ENCODE measurements at regions not wholly inside any gene's neighbourhood (a gene's known extent, or its start where the extent isn't known, plus 50 kb on each side); places are given as distances from the start of the nearest gene placed in this dataset.
A peak's percentile ranks its signal among the peaks of the same experiment; 100 is the strongest.

DNA sequence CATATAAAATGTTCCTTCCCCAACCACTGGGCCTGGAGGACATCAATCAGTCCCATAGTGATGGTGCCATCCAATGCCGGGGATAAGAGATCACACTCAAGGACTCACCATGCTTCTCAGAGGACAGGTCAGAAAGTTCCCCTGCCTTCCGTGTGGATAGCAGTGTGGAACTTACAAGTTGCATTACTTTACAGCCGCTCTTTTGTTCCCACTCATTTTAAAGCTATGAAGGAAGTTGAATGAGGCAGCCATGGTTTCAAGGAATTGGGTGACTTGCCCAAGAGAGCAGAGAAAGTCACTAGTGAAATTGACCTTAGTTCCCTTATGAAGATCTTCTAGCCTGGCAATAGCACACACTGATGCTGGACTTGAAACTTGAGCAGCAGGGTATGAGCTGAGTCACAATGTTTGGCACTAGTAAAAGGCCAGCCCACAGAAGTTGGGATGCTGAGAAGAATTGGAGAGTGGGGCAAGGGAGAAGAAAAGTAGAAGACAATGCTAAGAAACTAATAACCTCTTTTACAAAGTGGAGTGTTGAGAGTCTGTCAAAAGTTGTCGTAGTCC lies 78.7 kb downstream of the CXCL12 start:
- Histone ChIP-seq H3K4me1 (peaks cover 0 to 33% (median 5%) of the 10 kb centered on the region in 3 donors), H3K27ac (no peak overlapping the region), H3K27me3 (no peaks in the 10 kb centered on the region), H3K4me3 (no peak overlapping the region), H3K9me3 (no peaks in the 10 kb centered on the region), H3K36me3 (no peaks in the 10 kb centered on the region)
- no peak for ATAC-seq
- TF ChIP-seq EP300 (IDR thresholded peaks at IDR 0.05) (no peak), POLR2AphosphoS5 (IDR thresholded peaks at IDR 0.05) (peak; percentile 36), POLR2A (IDR thresholded peaks at IDR 0.05) (no peak)
- TF ChIP-seq, protein P1, sequence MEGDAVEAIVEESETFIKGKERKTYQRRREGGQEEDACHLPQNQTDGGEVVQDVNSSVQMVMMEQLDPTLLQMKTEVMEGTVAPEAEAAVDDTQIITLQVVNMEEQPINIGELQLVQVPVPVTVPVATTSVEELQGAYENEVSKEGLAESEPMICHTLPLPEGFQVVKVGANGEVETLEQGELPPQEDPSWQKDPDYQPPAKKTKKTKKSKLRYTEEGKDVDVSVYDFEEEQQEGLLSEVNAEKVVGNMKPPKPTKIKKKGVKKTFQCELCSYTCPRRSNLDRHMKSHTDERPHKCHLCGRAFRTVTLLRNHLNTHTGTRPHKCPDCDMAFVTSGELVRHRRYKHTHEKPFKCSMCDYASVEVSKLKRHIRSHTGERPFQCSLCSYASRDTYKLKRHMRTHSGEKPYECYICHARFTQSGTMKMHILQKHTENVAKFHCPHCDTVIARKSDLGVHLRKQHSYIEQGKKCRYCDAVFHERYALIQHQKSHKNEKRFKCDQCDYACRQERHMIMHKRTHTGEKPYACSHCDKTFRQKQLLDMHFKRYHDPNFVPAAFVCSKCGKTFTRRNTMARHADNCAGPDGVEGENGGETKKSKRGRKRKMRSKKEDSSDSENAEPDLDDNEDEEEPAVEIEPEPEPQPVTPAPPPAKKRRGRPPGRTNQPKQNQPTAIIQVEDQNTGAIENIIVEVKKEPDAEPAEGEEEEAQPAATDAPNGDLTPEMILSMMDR (IDR thresholded peaks at IDR 0.05) = no peak
- WGBS, 2 donors (ENCODE audit: low coverage in 1 of 2) = 47 to 48% methylated on average over 3 to 4 of the region's 4 CpGs

DNA sequence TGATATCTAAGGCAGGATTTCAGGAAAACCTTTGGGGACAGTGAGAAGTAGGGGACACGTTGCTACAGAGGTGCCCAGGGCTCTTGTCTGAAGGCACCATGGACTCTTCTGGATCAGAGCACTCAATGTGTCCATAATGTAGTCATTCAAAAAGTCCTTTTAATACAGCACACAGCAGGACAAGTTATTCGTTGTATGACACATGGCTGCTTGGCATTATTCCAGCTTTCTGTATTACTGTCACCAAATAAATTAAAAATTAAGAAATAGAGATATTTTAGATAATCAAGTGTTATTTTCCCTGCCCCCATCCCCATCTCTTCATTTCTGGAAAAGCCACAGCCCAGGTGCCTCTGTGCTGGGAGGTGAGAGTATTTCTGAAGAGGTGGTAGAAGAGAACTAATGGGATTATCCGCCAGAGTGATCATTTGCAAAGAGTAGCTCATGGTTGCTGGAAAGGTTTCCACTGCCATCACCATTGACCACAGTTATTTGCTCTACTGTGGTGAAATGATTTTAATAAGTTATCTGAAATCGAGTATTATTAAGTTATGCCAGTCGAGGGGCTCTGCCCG lies 83.0 kb downstream of the CXCL12 start:
- no peaks in the 10 kb centered on the region for H3K9me3 ChIP-seq
- TF ChIP-seq EP300 (IDR thresholded peaks at IDR 0.05) (no peak), POLR2A (IDR thresholded peaks at IDR 0.05) (no peak), POLR2AphosphoS5 (IDR thresholded peaks at IDR 0.05) (no peak)
- TF ChIP-seq, protein P1 (IDR thresholded peaks at IDR 0.05) = no peak
- ATAC-seq = no peak
- H3K27me3 ChIP-seq = no peaks in the 10 kb centered on the region
- H3K27ac ChIP-seq = no peak overlapping the region
- WGBS, 2 donors (ENCODE audit: low coverage in 1 of 2) = 70 to 71% methylated on average over 6 of the region's 6 CpGs
- H3K4me1 ChIP-seq = peaks cover 0 to 10% (median 0%) of the 10 kb centered on the region in 3 donors
- H3K36me3 ChIP-seq = no peaks in the 10 kb centered on the region
- H3K4me3 ChIP-seq = no peak overlapping the region

DNA sequence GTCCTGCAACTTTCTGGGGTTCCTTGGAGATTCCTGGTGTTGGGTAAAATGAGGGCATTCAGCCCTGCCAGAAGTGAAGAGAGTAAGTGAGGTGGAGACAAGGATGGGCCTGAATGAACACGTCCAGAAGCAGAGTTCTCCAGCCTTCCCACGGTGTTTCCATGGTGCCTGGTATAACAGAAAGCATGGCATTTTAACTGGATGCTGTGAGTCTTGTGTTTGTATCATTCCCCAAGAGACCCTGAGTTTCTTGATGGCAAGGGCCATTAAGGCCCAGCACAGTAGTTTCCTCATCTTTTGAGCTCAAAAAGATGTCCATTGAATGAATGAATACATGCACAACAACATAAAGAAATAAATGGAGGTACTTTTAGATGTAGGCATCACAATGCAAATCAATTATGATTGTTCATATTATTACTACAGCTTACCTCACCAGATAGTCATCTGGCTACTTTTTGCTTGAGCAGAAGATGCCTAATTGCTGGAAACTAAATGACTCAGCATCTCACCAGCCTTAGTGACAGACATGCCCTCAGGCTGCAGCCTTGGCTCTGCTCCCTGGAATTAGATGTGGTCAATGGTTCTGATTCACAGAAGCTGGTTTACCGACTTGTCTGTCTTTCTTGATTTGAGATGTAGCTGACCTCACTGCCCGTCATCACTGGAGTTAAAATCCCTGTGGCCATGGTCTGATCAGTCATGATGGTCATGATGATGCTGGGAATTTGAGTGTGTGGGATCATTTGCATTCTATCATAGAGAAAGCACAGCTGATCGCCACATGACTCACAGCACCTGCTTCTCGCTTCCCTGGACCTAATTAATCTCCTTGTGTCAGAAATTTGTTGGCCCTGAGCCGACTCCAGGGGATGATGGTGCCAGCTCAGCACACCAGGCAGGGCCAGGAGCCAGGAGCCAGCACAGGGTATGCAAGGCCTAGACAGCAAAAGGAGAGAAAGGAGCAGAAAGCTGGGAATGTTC lies 83.9 kb downstream of the CXCL12 start:
- no peak for ATAC-seq
- no peaks in the 10 kb centered on the region for H3K9me3 ChIP-seq
- no peaks in the 10 kb centered on the region for H3K27me3 ChIP-seq
- H3K4me1 ChIP-seq = peaks cover 0 to 10% (median 0%) of the 10 kb centered on the region in 3 donors
- no peak overlapping the region for H3K27ac ChIP-seq
- H3K4me3 ChIP-seq = no peak overlapping the region
- 62 to 87% methylated on average over 3 to 5 of the region's 7 CpGs for WGBS, 2 donors (ENCODE audit: low coverage in 1 of 2)
- H3K36me3 ChIP-seq = no peaks in the 10 kb centered on the region
- TF ChIP-seq POLR2AphosphoS5 (IDR thresholded peaks at IDR 0.05) = peak; percentile 63
- TF ChIP-seq EP300 (IDR thresholded peaks at IDR 0.05) = no peak

DNA sequence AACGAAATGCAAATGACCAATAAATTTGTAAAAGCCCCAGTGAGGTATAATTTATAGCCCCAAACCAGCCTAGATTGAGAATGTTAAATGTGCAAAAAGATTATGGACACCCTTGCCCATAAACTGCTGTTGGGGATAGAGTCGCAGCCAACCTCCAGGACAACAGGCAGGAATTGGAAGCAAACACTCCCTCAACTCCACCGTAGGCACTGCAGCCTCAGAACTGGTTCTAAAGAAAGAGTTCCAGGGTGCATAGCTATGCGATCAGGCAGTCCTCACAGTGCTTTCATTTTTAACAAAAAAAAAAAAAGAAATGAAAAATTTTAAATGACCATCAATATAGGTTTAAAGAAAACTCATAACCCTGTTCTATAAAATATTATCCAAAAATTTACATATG lies 86.2 kb downstream of the CXCL12 start:
- Histone ChIP-seq H3K36me3 (no peaks in the 10 kb centered on the region), H3K4me3 (no peak overlapping the region), H3K9me3 (no peaks in the 10 kb centered on the region), H3K27me3 (no peaks in the 10 kb centered on the region), H3K27ac (no peak overlapping the region), H3K4me1 (peaks cover 0 to 32% (median 6%) of the 10 kb centered on the region in 3 donors)
- no peak for ATAC-seq
- TF ChIP-seq, protein P1 (IDR thresholded peaks at IDR 0.05) = no peak
- no peak for TF ChIP-seq POLR2A (IDR thresholded peaks at IDR 0.05)
- TF ChIP-seq EP300 (IDR thresholded peaks at IDR 0.05) = no peak
- no peak for TF ChIP-seq POLR2AphosphoS5 (IDR thresholded peaks at IDR 0.05)
- WGBS, 2 donors (ENCODE audit: low coverage in 1 of 2) = 80 to 88% methylated on average over 3 to 4 of the region's 4 CpGs

DNA sequence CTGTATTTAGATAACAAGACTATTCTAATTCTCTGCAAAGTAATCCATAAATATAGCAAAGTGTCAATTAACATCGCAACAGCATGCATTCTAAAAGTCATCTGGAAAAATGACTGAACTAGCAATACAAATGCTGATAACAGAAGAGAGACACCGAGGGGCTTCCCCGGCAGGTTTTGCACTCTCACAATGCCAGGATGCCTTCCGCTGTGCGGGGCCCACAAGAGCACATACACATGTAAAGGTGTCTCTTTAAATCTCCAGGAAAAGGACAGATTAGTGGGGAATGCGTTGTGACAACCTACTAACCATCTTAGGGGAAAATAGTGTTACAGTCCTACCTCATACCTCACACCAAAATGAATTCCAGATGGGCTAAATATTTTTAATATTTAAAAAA lies 86.9 kb downstream of the CXCL12 start:
- Histone ChIP-seq H3K9me3 (no peaks in the 10 kb centered on the region), H3K4me1 (peaks cover 4 to 39% (median 11%) of the 10 kb centered on the region in 3 donors), H3K27me3 (peaks cover 5% of the 10 kb centered on the region), H3K4me3 (no peak overlapping the region), H3K27ac (no peak overlapping the region), H3K36me3 (no peaks in the 10 kb centered on the region)
- ATAC-seq = no peak
- TF ChIP-seq POLR2AphosphoS5 (IDR thresholded peaks at IDR 0.05) (no peak), EP300 (IDR thresholded peaks at IDR 0.05) (no peak), POLR2A (IDR thresholded peaks at IDR 0.05) (no peak)
- TF ChIP-seq, protein P1 (IDR thresholded peaks at IDR 0.05) = no peak
- WGBS, 2 donors (ENCODE audit: low coverage in 1 of 2) = 87 to 93% methylated on average over 5 to 6 of the region's 6 CpGs

All from gastroesophageal sphincter (tissue), 4 donors.